CD14-positive monocyte (primary cell): ENCODE measurements at regions not wholly inside any gene's neighbourhood (a gene's known extent, or its start where the extent isn't known, plus 50 kb on each side); places are given as distances from the start of the nearest gene placed in this dataset.

Experiments
- DNase-seq, 3 donors: peaks; one replicate each; pipeline ENCODE4 v3.0.0-alpha.2; 2011 to 2022
- H2AFZ ChIP-seq: 2 replicates; pipeline ENCODE4 v1.6.0; 2012; ENCODE audit warnings: mild to moderate bottlenecking, low read depth, low read length, inconsistent platforms; ENCODE audit not compliant: insufficient read depth, poor library complexity, severe bottlenecking
- H3K27ac ChIP-seq, 2 donors: 1 replicate in 1 of 2; 2 replicates in 1 of 2; pipeline ENCODE4 v1.5.1; 2012 to 2013; ENCODE audit warnings: low read length in 2 of 2, control low read depth in 1 of 2, inconsistent platforms in 1 of 2, low read depth in 1 of 2, mild to moderate bottlenecking in 1 of 2
- H3K27me3 ChIP-seq, 2 donors: one replicate each; pipeline versions ENCODE4 v1.6.0 to v1.6.1; 2011 to 2013; ENCODE audit warnings: low read length in 2 of 2; ENCODE audit not compliant: control insufficient read depth in 2 of 2, insufficient read depth in 2 of 2
- H3K36me3 ChIP-seq, 2 donors: replicated peaks in 1 of 2; 1 replicate in 1 of 2; 2 replicates in 1 of 2; pipeline versions ENCODE4 v1.5.1 to v1.6.1; 2012 to 2013; ENCODE audit warnings: low read length in 2 of 2, control low read depth in 1 of 2, inconsistent platforms in 1 of 2, mild to moderate bottlenecking in 1 of 2; ENCODE audit not compliant: insufficient read depth in 2 of 2, control insufficient read depth in 1 of 2
- H3K4me1 ChIP-seq, 2 donors: 1 replicate in 1 of 2; 2 replicates in 1 of 2; pipeline versions ENCODE4 v1.5.1 to v1.6.1; 2012 to 2013; ENCODE audit warnings: low read length in 2 of 2, control low read depth in 1 of 2, inconsistent platforms in 1 of 2, mild to moderate bottlenecking in 1 of 2, moderate library complexity in 1 of 2; ENCODE audit not compliant: insufficient read depth in 2 of 2, control insufficient read depth in 1 of 2
- H3K4me2 ChIP-seq: replicated peaks from 2 replicates; pipeline ENCODE3; 2012; ENCODE audit warnings: low read length, moderate library complexity, mild to moderate bottlenecking; ENCODE audit not compliant: poor library complexity, severe bottlenecking; ENCODE audit errors: extremely low read depth
- H3K4me3 ChIP-seq, 3 experiments: fragments of 200-600 bp in 1 of 3; sonication (generic) in 1 of 3; replicated peaks in 1 of 3; 1 replicate in 2 of 3; 2 replicates in 1 of 3; pipeline ENCODE4 v1.5.1; 2011 to 2013; ENCODE audit warnings: low read length in 3 of 3, mild to moderate bottlenecking in 3 of 3, control low read depth in 2 of 3, low read depth in 2 of 3, inconsistent platforms in 1 of 3, moderate library complexity in 1 of 3
- H3K79me2 ChIP-seq: 2 replicates; pipeline ENCODE4 v1.6.0; 2012; ENCODE audit warnings: mild to moderate bottlenecking, control low read depth, inconsistent platforms, low read length, moderate library complexity; ENCODE audit not compliant: insufficient read depth
- H3K9ac ChIP-seq: 2 replicates; pipeline ENCODE4 v1.6.0; 2017; ENCODE audit warnings: low read length, mild to moderate bottlenecking; ENCODE audit not compliant: insufficient read depth, poor library complexity, severe bottlenecking
- H3K9me3 ChIP-seq, 2 donors: replicated peaks in 1 of 2; 1 replicate in 1 of 2; 2 replicates in 1 of 2; pipeline versions ENCODE4 v1.5.1 to v1.6.1; 2012 to 2013; ENCODE audit warnings: low read length in 2 of 2, control low read depth in 1 of 2; ENCODE audit not compliant: control insufficient read depth in 1 of 2, insufficient read depth in 1 of 2
- H4K20me1 ChIP-seq: 2 replicates; pipeline ENCODE4 v1.6.0; 2012; ENCODE audit warnings: mild to moderate bottlenecking, low read length, control low read depth, moderate library complexity; ENCODE audit not compliant: insufficient read depth
- H3K27ac Mint-ChIP-seq, 7 donors: one replicate each; pipeline ENCODE4 v1.8.0; 2020; ENCODE audit warnings: mild to moderate bottlenecking in 7 of 7, mixed read lengths in 7 of 7, moderate library complexity in 6 of 7, inconsistent platforms in 2 of 7
- H3K27me3 Mint-ChIP-seq, 3 donors: one replicate each; pipeline ENCODE4 v1.8.0; 2021 to 2022; ENCODE audit warnings: low read depth in 3 of 3, mild to moderate bottlenecking in 3 of 3, mixed read lengths in 3 of 3, moderate library complexity in 3 of 3, inconsistent platforms in 1 of 3
- H3K36me3 Mint-ChIP-seq, 2 donors: one replicate each; pipeline ENCODE4 v1.8.0; 2020; ENCODE audit warnings: mixed read lengths in 2 of 2, inconsistent platforms in 1 of 2, mild to moderate bottlenecking in 1 of 2
- H3K4me1 Mint-ChIP-seq: one replicate; pipeline ENCODE4 v1.8.0; 2020; ENCODE audit warnings: mild to moderate bottlenecking, mixed read lengths
- H3K4me3 Mint-ChIP-seq, 2 donors: one replicate each; pipeline ENCODE4 v1.8.0; 2020; ENCODE audit warnings: mild to moderate bottlenecking in 2 of 2, mixed read lengths in 2 of 2, moderate library complexity in 1 of 2
- H3K9me3 Mint-ChIP-seq, 7 donors: one replicate each; pipeline ENCODE4 v1.8.0; 2020 to 2022; ENCODE audit warnings: mixed read lengths in 7 of 7, mild to moderate bottlenecking in 6 of 7, moderate library complexity in 6 of 7, inconsistent platforms in 2 of 7
- CTCF ChIP-seq: fragments of 200-600 bp; IDR thresholded peaks from one replicate; pipeline ENCODE4 v1.8.0; 2022; ENCODE audit warnings: antibody characterized with exemption, mild to moderate bottlenecking
- WGBS: methylation state at CpG from one replicate; pipeline ENCODE4 v1.1.5; 2013; ENCODE audit warnings: missing lambda C conversion rate; ENCODE audit not compliant: insufficient coverage; 5-methylcytosine and 5-hydroxymethylcytosine counted together
- intact Hi-C, 2 donors: fragments of 100-400 bp; cut with micrococcal nuclease; formaldehyde crosslinking; loops; one replicate each; pipeline versions ENCODE4 v1.15.0 to v1.15.1; 2023

- no peaks in the 10 kb centered on the region for H4K20me1 ChIP-seq
- no peak for DNase-seq
- Mint-ChIP-seq H3K36me3 (no peaks in the 10 kb centered on the region), H3K4me3 (no peak overlapping the region), H3K27ac (no peak overlapping the region), H3K9me3 (peaks cover 0 to 5% (median 2%) of the 10 kb centered on the region in 7 donors), H3K27me3 (peaks cover 0 to 2% (median 0%) of the 10 kb centered on the region in 3 donors), H3K4me1 (no peaks in the 10 kb centered on the region)
- no peak overlapping the region for H3K27ac ChIP-seq
- intact Hi-C loops, result no loop called here
- no peak for TF ChIP-seq CTCF
- H3K4me3 ChIP-seq, result no peak overlapping the region
- H3K27me3 ChIP-seq, result no peaks in the 10 kb centered on the region
- H3K79me2 ChIP-seq, result no peaks in the 10 kb centered on the region
- H2AFZ ChIP-seq, result no peak overlapping the region
- no peak overlapping the region for H3K9ac ChIP-seq
- H3K4me2 ChIP-seq, result no peak overlapping the region
- H3K36me3 ChIP-seq, result no peaks in the 10 kb centered on the region
- no peaks in the 10 kb centered on the region for H3K4me1 ChIP-seq
- no peaks in the 10 kb centered on the region for H3K9me3 ChIP-seq
These were observed 566.0 kb downstream of the EPHA4 start for GRCh38 chr2:221006084-221006483.

DNA sequence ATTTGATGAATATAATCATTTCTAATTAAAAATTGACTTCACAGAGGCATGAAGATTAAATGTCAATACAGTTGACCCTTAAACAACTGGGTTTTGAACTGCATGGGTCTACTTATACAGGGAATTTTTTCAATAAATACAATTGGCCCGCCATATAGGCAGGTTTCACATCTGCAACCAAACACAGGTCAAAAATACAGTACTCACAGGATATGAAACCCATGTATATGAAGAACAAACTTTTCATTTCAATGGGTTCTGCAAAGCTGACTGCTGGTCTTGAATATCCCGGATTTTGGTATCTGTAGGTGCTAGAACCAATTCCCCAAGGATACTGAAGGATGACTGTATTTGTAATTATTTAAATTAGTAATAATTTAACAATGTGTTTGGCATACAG is 555.6 kb downstream of the EPHA4 start:
- H3K36me3 ChIP-seq, result no peaks in the 10 kb centered on the region
- H3K27ac Mint-ChIP-seq, result no peak overlapping the region
- H3K4me2 ChIP-seq, result no peak overlapping the region
- H3K4me3 Mint-ChIP-seq, result no peak overlapping the region
- no peak overlapping the region for H3K27ac ChIP-seq
- no peaks in the 10 kb centered on the region for H3K4me1 ChIP-seq
- TF ChIP-seq CTCF, result no peak
- peaks cover 0 to 2% of the 10 kb centered on the region in 2 donors for H3K9me3 ChIP-seq
- intact Hi-C loops, result no loop called here
- DNase-seq, result no peak
- H3K9ac ChIP-seq, result no peak overlapping the region
- H3K27me3 Mint-ChIP-seq, result peaks cover 0 to 2% (median 0%) of the 10 kb centered on the region in 3 donors
- H2AFZ ChIP-seq, result no peak overlapping the region
- H3K79me2 ChIP-seq, result no peaks in the 10 kb centered on the region
- H4K20me1 ChIP-seq, result no peaks in the 10 kb centered on the region
- H3K4me1 Mint-ChIP-seq, result no peaks in the 10 kb centered on the region
- peaks cover 0 to 5% (median 0%) of the 10 kb centered on the region in 7 donors for H3K9me3 Mint-ChIP-seq
- H3K4me3 ChIP-seq, result no peak overlapping the region
- WGBS, result no CpG with 5 or more reads among the region's 2 CpGs
- H3K27me3 ChIP-seq, result no peaks in the 10 kb centered on the region
- H3K36me3 Mint-ChIP-seq, result no peaks in the 10 kb centered on the region
